Activated CD4-positive, CD25-positive, alpha-beta regulatory T cell treated with anti-CD3 and anti-CD28 coated beads, Interleukin-2, amount 50 U/mL, for 24 hours (primary cell): ENCODE measurements at regions not wholly inside any gene's neighbourhood (a gene's known extent, or its start where the extent isn't known, plus 50 kb on each side); places are given as distances from the start of the nearest gene placed in this dataset.
"Not testable (repeated sequence)": the region's sequence is repeated elsewhere in the genome, so short reads cannot be mapped to it uniquely, and the experiment has no call there.

ENCODE experiments used
- ATAC-seq, 2 donors: fragments of 150-1000 bp; cut with Tn5 transposase; one replicate each; pipeline ENCODE4 v1.10.0; 2021; ENCODE audit warnings: mild to moderate bottlenecking in 1 of 2, moderate library complexity in 1 of 2

GRCh38 chr7:115789473-115789872 lies 241.1 kb downstream of the TFEC start:
- not testable (repeated sequence) for ATAC-seq

DNA sequence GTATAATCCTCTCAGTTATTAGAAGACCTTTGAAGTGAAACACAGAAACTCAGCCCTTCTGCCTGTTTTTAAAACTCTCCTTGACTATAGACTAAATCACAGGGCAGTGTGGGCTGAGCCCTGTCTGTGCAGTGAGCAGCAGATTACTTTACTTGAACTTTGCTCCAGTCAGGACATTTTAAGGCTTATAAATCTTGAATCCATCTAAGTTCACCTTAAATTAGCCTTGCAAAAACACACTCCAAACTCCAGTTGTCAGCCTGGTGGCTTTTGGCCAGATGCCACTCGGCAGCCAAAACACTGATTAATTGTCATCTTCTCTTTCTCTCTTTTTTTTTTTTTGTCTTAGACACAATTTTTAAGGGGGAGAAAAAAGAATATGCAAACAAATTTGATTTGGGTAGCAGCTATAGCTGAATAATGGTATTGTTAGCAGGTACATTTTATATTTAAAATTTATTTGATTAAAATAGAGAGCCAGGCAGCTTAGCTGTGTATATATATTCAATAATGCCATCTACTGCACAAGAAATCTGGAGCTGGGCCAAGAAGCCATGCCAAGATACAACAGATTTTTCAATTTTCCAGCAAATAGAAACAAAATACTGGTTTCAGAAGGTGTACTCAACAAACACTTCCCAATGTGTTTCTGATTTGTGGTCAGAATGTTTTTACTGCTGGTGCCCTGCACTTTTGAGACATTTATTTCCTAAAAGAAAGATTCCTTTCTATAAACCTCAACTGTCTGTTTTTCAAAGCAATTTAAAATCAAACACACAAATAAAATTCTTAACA lies 247.7 kb downstream of the TFEC start:
- no peak for ATAC-seq

GRCh38 chr7:115779561-115779960 lies 251.0 kb downstream of the TFEC start:
- ATAC-seq: no peak

DNA sequence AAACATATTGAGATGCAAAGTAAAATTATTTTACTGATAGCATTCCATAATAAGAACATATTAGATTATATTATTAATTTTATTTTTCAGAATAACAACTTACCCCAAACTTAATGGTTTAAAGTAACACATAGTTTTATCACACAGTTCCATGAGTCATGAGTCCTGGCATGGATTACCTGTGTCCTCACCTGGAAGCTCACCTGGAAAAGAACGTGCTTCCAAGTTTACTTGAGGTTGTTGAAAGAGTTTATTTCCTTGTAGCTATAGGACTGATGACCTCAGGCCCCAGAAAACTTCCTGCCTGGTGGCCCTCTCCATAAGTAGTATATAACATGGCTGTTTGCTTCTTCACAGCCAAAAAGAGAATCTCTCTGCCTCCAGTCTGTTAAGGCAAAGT lies 254.6 kb downstream of the TFEC start:
- ATAC-seq: no peak

GRCh38 chr7:115763347-115763746 lies 267.2 kb downstream of the TFEC start:
- ATAC-seq: no peak

- no peak for ATAC-seq
These were observed 272.5 kb downstream of the TFEC start for GRCh38 chr7:115758025-115758424.

DNA sequence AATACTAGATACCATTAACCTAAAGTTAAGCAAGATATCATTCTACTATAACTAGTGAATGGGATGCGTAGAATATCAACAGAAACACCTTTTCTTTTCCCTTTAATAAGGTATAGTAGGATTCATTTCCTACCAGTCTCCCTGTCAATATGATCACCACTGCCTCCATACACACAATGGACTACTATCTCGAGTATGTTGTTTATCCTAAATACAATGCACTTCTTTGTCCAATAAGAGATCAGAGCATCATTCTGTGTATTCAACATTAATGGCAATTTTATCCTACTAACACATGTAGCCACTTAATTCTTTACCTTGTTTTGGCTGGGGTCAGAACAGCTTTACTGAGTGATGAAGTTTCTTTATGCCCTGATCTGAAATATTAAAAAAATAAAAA lies 276.3 kb downstream of the TFEC start:
- ATAC-seq: no peak

- no peak for ATAC-seq
These were observed 280.6 kb downstream of the TFEC start for GRCh38 chr7:115749924-115750323.

DNA sequence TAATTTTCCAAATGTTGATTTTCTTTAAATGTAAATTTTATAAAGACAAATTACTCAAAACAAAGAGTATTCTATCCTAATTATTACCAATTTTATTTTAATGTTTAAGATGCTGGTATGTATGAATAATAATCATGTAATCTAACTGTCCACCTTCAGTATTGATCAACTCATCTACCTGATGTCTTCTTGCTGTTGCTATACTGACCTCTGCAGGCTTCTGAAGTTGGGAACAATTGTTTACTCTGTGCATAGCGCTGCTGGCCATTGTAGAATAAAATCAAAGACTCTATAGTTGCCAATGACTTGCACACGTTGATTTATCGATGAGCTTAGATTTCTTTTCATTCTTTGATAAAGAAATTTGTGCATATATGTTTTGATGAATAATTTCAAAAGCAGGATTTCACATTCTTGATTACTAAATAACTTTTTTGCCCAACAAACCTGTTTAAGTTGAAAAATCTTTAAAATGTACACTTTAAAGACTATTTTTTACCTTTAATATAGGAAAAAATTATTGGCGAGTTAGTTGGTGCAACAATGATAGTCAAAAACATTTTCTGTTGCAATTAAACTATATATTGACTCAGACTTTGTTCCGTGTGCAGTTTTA lies 282.3 kb downstream of the TFEC start:
- ATAC-seq: no peak

GRCh38 chr7:115747174-115747573 lies 283.4 kb downstream of the TFEC start:
- ATAC-seq: no peak

DNA sequence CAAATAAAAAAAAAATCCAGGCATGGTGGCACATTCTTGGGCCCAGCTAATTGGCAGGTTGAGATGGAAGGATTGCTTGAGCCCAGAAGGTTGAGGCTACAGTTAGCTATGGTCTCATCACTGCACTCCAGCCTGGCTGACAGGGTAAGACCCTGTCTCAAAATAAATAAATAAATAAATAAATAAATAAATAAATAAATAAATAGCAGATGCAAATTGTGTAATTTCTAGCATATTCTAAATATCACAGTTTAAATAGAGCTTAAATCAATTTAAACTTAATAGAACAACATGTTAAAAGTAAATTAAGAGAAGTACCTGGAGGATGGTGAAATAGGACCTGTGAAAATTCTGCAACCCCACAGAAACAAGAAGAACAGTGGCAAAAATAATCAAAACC lies 290.5 kb downstream of the TFEC start:
- ATAC-seq: no peak

- no peak for ATAC-seq
These were observed 295.9 kb downstream of the TFEC start for GRCh38 chr7:115734641-115735040.

DNA sequence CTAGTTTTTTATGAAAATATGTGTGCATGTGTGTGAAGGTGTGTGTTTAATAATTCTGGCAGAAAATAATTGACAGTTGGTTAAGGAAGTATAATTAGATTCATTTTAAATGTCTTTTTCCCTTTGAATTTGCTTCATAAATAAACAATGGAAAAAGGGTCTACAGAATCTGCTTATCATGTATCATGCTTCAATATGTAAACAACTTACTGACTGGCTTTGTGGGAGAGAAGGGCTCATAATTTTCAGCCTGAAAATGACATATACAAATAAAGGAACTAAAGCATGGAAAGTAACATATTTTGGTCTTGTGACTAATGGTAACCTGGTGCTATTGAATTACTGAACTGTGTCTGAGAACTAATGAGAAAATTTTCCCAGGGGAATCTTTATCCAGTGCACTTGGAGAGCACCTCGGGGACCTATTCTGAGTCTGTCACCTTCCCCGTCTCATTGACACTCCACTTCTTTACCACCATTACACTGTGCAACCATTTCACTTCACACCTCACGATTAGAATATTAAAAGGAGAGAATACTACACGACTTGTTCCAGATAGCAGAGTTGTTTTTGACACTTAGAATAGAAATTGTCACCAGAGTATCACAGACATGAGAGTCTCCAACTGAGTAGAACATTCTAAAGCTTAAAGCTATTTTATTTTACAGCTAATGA lies 298.6 kb downstream of the TFEC start:
- ATAC-seq: no peak

GRCh38 chr7:115728518-115728917 lies 302.0 kb downstream of the TFEC start:
- ATAC-seq: no peak

DNA sequence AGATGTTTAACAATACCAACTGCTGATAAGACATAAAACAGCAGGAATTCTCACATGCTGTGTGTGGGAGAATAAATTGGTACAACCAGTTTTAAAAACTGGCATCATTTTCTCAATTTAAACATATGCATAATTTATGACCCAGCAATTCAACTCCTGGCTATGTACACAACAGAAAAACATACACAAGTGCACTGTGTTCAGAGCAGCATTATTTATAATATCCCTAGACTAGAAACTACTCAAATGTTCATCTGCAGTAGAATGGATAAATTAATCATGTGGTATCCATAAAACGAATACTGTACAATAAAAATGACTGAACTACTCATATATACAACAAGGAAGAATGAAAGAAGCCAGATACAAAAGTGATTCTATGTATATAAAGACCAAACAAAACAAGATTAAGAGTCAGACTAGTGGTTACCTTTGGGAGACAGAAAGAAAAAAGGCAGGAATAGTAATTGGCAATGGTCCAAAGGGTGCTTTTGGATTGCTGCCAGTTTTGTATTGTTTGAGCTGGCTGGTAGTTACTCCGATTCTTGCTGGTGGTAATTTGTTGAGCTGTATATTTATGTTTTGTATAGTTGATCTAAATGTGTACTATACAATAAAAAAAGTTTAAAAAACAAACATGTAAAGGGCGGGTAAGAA lies 306.0 kb downstream of the TFEC start:
- no peak for ATAC-seq

GRCh38 chr7:115722302-115722977 lies 308.1 kb downstream of the TFEC start:
- no peak for ATAC-seq

DNA sequence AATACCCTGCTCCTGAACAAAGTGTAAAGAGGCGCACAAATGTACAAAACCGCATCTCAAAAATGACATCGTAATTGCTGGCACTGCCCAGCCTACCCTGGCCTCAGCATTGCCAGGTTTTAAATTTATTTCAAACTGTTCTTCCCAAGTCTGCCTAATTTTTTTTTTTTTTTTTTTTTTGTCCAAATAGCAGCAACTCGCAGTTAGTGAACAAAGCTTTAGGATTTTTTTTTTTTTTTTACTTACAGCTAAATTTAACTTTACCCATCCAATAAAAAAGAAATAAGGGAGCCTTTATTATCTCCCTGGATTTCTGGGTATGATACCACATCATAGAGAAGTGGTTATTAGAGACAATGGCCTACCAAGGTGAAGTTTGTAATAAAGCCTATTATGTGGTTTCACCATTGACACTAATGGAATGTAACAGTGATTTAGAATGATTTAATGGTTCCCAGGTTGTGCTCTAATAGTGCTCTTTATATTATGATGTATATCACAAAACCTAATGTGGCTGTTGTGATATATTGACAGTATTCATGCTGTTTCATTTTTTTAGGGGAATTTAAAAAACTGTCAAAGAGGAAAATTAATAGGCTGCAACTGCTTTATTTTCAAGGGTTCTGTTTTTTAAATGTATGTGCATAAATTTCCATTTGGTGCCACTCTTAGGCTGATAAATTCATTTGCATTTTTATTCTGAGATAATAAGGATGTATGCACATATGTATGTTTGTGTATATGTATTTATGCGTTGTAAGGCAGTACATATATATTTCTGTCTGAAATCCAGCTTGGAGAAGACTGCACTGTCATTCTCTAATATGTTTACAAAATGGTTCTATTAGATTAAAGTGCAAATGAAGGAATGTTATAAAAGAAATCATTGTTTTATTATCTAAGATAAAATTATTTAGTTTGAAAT lies 309.0 kb downstream of the TFEC start:
- no peak for ATAC-seq

DNA sequence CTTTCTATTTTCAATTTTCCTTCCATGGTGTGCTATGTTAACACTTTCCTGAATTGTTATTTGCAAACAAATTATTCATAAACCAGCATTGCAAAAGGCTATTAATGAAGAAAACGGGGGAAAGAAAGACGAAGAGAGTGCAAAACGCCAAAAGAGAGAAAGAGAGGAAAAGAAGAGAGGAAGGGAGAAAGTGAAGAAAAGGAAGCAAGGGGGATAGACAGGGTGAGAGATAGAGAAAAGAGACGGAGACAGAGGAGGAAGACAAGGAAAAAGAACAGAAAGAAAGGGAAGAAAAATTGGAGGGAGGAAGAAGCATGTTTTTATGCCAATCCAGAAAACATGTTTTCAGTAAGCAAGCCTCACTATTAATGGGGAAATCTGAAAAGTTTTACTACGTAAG lies 310.6 kb downstream of the TFEC start:
- ATAC-seq: no peak

- no peak for ATAC-seq
These were observed 320.9 kb downstream of the TFEC start for GRCh38 chr7:115709664-115710063.

DNA sequence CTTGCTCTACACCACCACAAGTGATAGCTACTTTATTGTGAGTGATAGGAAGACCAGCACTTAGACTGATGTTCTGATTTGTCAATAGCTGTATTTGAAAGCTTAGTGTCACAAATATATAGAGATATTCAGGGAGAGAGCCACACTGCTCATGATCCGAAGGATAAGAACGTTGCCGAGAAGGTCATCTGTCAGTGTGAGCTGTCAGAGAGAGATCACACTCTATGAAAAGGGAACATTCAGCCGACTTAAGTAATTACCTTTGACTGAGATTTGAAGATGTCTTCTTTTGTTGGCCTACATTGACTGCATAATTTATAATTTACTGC lies 322.6 kb downstream of the TFEC start:
- ATAC-seq: no peak

DNA sequence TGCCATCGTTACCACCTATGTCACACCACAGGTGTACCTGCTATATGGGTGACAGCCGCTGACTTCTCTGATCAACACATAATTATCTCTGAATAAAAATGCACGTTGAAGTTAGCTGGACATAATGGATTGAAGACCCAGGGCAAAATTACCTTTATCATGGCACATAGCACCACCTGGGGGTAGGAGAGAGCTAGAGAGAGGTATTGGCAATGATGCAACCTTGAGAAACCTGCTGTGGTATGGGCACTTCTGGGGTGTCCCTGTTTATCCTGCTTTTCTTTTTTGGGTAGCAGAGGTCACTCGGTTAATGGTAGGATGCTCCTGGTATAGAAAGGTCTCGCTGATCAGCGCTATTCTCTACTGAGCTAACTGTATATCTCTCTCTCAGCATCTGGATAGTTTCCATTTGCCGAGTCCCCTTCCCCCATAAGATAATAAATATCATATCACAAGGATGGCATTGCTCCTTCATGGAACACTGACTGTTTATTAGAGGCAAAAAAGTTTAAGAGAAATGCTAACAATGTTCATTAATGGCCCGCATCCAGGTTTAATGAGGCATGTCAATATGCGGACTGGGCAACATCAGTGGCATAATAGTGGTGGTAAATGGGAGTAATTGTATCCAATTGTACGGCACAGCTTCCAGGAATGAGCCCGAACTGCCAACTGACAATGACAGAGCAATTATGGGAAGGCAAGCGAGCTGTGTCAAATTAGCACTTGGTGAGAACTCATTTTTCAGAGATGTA lies 323.1 kb downstream of the TFEC start:
- no peak for ATAC-seq
